Endodermal cell (in vitro differentiated cells): ENCODE measurements at regions not wholly inside any gene's neighbourhood (a gene's known extent, or its start where the extent isn't known, plus 50 kb on each side); places are given as distances from the start of the nearest gene placed in this dataset.

Experiments
- DNase-seq: peaks from one replicate; pipeline ENCODE4 v3.0.0-alpha.2; 2017
- H3K27ac ChIP-seq: 2 replicates; pipeline ENCODE4 v1.5.1; 2013; ENCODE audit warnings: mild to moderate bottlenecking, low read depth, low read length, moderate library complexity
- H3K27me3 ChIP-seq: 2 replicates; pipeline ENCODE4 v1.6.1; 2013; ENCODE audit warnings: mild to moderate bottlenecking, low read length, moderate library complexity; ENCODE audit not compliant: insufficient read depth, control insufficient read depth, poor library complexity, severe bottlenecking
- H3K36me3 ChIP-seq: 2 replicates; pipeline ENCODE4 v1.7.0; 2013; ENCODE audit warnings: mild to moderate bottlenecking, low read length, moderate library complexity; ENCODE audit not compliant: control insufficient read depth, insufficient read depth
- H3K4me1 ChIP-seq: one replicate; pipeline ENCODE4 v1.7.0; 2013; ENCODE audit warnings: low read length; ENCODE audit not compliant: control insufficient read depth, insufficient read depth
- H3K4me3 ChIP-seq: 2 replicates; pipeline ENCODE4 v1.5.1; 2013; ENCODE audit warnings: mild to moderate bottlenecking, low read length, moderate library complexity
- H3K9ac ChIP-seq: 2 replicates; pipeline ENCODE4 v1.6.1; 2013; ENCODE audit warnings: mild to moderate bottlenecking, low read length, moderate library complexity; ENCODE audit not compliant: poor library complexity, severe bottlenecking; ENCODE audit errors: extremely low read depth
- H3K9me3 ChIP-seq: 2 replicates; pipeline ENCODE4 v1.6.1; 2013; ENCODE audit warnings: mild to moderate bottlenecking, low read length, moderate library complexity; ENCODE audit not compliant: control insufficient read depth
- H3K27ac Mint-ChIP-seq: 2 replicates; pipeline ENCODE4 v1.8.0; 2020; ENCODE audit warnings: mixed read lengths
- H3K27me3 Mint-ChIP-seq: 2 replicates; pipeline ENCODE4 v1.8.0; 2021; ENCODE audit warnings: mild to moderate bottlenecking, mixed read lengths; ENCODE audit not compliant: insufficient read depth
- H3K36me3 Mint-ChIP-seq: 2 replicates; pipeline ENCODE4 v1.8.0; 2020; ENCODE audit warnings: low read depth, mixed read lengths
- H3K4me1 Mint-ChIP-seq: 2 replicates; pipeline ENCODE4 v1.8.0; 2020; ENCODE audit warnings: mixed read lengths
- H3K4me3 Mint-ChIP-seq: 2 replicates; pipeline ENCODE4 v1.8.0; 2020; ENCODE audit warnings: mild to moderate bottlenecking, moderate library complexity, mixed read lengths
- H3K9me3 Mint-ChIP-seq: 2 replicates; pipeline ENCODE4 v1.8.0; 2020; ENCODE audit warnings: mild to moderate bottlenecking, mixed read lengths
- WGBS, 2 experiments: methylation state at CpG; one replicate each; pipeline versions ENCODE4 v1.1.5 to v1.1.7; 2013; ENCODE audit warnings: missing lambda C conversion rate in 2 of 2, mixed read lengths in 1 of 2; ENCODE audit not compliant: insufficient coverage in 1 of 2, insufficient read length in 1 of 2; 5-methylcytosine and 5-hydroxymethylcytosine counted together
- TF ChIP-seq, protein P1 (sequence below): fragments of 200-600 bp; sonication (generic); conservative IDR thresholded peaks from 2 replicates; pipeline ENCODE4 v1.5.0; 2021; ENCODE audit warnings: antibody characterized with exemption, mild to moderate bottlenecking

DNA sequence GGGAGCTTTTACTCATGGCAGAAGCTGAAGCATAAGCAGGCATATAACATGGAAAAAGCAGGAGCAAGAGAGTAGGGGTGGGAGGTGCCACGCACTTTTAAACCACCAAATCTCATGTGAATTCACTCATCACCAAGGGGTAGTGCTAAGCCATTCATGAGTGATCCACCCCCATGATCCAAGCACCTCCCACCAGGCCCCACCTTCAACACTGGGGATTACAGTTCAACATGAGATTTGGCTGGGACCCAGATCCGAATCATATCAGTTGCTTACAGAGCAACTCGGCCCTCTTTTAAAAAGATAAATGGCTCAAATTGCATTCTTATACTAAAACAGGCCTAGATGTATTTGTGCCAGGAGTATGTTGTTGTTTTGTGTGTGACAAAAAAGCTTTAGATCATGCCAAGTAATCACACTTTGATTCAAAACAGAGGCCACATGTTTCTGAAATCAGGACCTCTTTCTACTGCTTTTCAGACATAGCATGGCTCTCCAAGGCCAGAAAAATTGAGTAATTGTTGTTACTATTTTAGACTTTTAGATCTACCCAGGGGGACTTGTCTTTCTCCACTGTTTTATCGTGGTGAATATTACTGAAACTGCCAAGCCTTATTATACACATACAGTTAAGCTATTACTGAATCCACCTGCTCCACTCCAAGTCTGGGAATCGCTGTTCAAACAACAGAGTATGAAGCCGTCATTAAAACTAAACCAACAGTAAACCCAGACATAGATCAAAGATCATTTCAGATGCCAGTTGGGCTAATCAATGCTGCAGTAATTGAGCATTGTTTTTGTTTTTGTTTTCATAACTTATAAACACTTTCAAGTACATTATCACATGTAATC is 163.3 kb downstream of the KCNJ2 start:
- Mint-ChIP-seq H3K9me3 (peaks cover 4% of the 10 kb centered on the region), H3K27me3 (no peaks in the 10 kb centered on the region), H3K4me3 (no peak overlapping the region), H3K4me1 (peaks cover 25% of the 10 kb centered on the region), H3K27ac (no peak overlapping the region), H3K36me3 (no peaks in the 10 kb centered on the region)
- H3K9me3 ChIP-seq, result no peaks in the 10 kb centered on the region
- H3K4me3 ChIP-seq, result no peak overlapping the region
- no peaks in the 10 kb centered on the region for H3K36me3 ChIP-seq
- TF ChIP-seq, protein P1, sequence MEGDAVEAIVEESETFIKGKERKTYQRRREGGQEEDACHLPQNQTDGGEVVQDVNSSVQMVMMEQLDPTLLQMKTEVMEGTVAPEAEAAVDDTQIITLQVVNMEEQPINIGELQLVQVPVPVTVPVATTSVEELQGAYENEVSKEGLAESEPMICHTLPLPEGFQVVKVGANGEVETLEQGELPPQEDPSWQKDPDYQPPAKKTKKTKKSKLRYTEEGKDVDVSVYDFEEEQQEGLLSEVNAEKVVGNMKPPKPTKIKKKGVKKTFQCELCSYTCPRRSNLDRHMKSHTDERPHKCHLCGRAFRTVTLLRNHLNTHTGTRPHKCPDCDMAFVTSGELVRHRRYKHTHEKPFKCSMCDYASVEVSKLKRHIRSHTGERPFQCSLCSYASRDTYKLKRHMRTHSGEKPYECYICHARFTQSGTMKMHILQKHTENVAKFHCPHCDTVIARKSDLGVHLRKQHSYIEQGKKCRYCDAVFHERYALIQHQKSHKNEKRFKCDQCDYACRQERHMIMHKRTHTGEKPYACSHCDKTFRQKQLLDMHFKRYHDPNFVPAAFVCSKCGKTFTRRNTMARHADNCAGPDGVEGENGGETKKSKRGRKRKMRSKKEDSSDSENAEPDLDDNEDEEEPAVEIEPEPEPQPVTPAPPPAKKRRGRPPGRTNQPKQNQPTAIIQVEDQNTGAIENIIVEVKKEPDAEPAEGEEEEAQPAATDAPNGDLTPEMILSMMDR, result no peak
- WGBS, 2 experiments, result 85 to 90% methylated on average over 5 to 6 of the region's 6 CpGs
- no peak for DNase-seq
- H3K9ac ChIP-seq, result no peak overlapping the region
- no peaks in the 10 kb centered on the region for H3K4me1 ChIP-seq
- no peak overlapping the region for H3K27ac ChIP-seq
- H3K27me3 ChIP-seq, result no peaks in the 10 kb centered on the region

DNA sequence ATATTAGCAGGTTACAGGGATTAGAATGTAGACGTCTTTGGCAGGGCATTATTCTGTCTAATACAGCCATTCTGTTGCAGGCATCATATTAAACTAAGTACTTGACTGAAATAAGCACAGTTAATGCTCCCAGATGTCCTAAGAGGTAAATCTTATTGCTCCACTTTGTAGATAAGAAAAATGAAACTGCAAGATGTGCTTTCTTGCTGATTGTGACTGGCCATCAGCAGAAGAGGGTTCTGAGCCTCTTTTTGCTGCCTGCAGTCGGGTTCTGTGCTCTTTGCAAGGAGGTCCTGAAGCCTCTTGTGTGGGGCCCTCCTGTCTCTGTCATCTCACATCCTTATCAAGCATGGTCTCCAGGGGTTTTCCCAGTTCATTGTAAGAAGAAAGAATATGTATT is 167.1 kb downstream of the KCNJ2 start:
- peaks cover 30% of the 10 kb centered on the region for H3K4me1 Mint-ChIP-seq
- peaks cover 4% of the 10 kb centered on the region for H3K9me3 Mint-ChIP-seq
- Histone ChIP-seq H3K4me3 (no peak overlapping the region), H3K27me3 (no peaks in the 10 kb centered on the region), H3K36me3 (no peaks in the 10 kb centered on the region), H3K27ac (no peak overlapping the region), H3K4me1 (no peaks in the 10 kb centered on the region), H3K9ac (no peak overlapping the region), H3K9me3 (no peaks in the 10 kb centered on the region)
- TF ChIP-seq, protein P1, result no peak
- no peak for DNase-seq
- no peak overlapping the region for H3K27ac Mint-ChIP-seq
- no peaks in the 10 kb centered on the region for H3K36me3 Mint-ChIP-seq
- no peaks in the 10 kb centered on the region for H3K27me3 Mint-ChIP-seq
- 79 to 81% methylated on average over 2 of the region's 2 CpGs for WGBS, 2 experiments
- H3K4me3 Mint-ChIP-seq, result no peak overlapping the region

DNA sequence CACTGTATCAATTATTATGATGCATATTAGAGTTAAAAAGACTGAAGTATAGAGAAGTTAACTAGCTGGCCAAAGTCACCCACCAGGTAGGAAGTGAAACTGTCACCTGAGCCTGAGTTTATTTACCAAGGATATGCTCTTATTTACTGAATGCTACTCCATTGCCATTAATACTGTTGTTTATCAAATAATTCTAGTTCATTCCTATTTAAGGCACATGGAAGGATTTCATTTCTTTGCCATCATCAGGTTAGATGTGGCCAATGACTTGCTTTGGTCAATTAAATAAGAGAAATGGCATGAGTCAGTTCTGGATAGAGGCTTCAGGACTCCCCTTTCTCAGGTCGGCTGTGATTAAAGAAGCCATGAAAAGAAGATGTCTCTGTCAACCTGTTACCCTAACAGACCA is 169.6 kb downstream of the KCNJ2 start:
- H3K27me3 ChIP-seq, result no peaks in the 10 kb centered on the region
- no peak overlapping the region for H3K9ac ChIP-seq
- no peaks in the 10 kb centered on the region for H3K4me1 ChIP-seq
- DNase-seq, result no peak
- no peak overlapping the region for H3K4me3 ChIP-seq
- no peaks in the 10 kb centered on the region for H3K9me3 Mint-ChIP-seq
- no peak overlapping the region for H3K27ac ChIP-seq
- H3K9me3 ChIP-seq, result no peaks in the 10 kb centered on the region
- WGBS, 2 experiments, result 100% methylated on average over 1 of the region's 1 CpG; no CpG with 5 or more reads in 1 of the 2 experiments
- H3K27ac Mint-ChIP-seq, result no peak overlapping the region
- H3K4me1 Mint-ChIP-seq, result peaks cover 26% of the 10 kb centered on the region
- H3K27me3 Mint-ChIP-seq, result no peaks in the 10 kb centered on the region
- no peaks in the 10 kb centered on the region for H3K36me3 Mint-ChIP-seq
- TF ChIP-seq, protein P1, result no peak
- H3K4me3 Mint-ChIP-seq, result no peak overlapping the region
- no peaks in the 10 kb centered on the region for H3K36me3 ChIP-seq
